GM21737 (cell line): ENCODE measurements at regions not wholly inside any gene's neighbourhood (a gene's known extent, or its start where the extent isn't known, plus 50 kb on each side); places are given as distances from the start of the nearest gene placed in this dataset.

Source experiments
- ATAC-seq: cut with Tn5 transposase; IDR thresholded peaks from one replicate; pipeline ENCODE4 v1.9.1; 2021; ENCODE audit warnings: mild to moderate bottlenecking, moderate library complexity; ENCODE audit not compliant: unreplicated experiment

- no peak for ATAC-seq
Observed at GRCh38 chr1:110765640-110766335, 91.0 kb upstream of the KCNA3 start.

- no peak for ATAC-seq
Observed at GRCh38 chr1:110763149-110763548, 88.4 kb upstream of the KCNA3 start.

GRCh38 chr1:110760321-110760720 is 85.6 kb upstream of the KCNA3 start:
- no peak for ATAC-seq

GRCh38 chr1:110756506-110756905 is 81.8 kb upstream of the KCNA3 start:
- ATAC-seq, result no peak

GRCh38 chr1:110752941-110753725 is 78.4 kb upstream of the KCNA3 start:
- no peak for ATAC-seq

GRCh38 chr1:110750562-110750961 is 75.8 kb upstream of the KCNA3 start:
- no peak for ATAC-seq

- no peak for ATAC-seq
Observed at GRCh38 chr1:110749960-110750359, 75.2 kb upstream of the KCNA3 start.

- no peak for ATAC-seq
Observed at GRCh38 chr1:110746644-110747259, 72.0 kb upstream of the KCNA3 start.

GRCh38 chr1:110743397-110743796 is 68.7 kb upstream of the KCNA3 start:
- no peak for ATAC-seq

GRCh38 chr1:110736900-110737605 is 62.3 kb upstream of the KCNA3 start:
- no peak for ATAC-seq

- no peak for ATAC-seq
Observed at GRCh38 chr1:110734133-110734680, 59.5 kb upstream of the KCNA3 start.

- ATAC-seq, result no peak
Observed at GRCh38 chr1:110731529-110731928, 56.8 kb upstream of the KCNA3 start.

GRCh38 chr1:110728388-110729001 is 53.8 kb upstream of the KCNA3 start:
- ATAC-seq, result no peak

- no peak for ATAC-seq
Observed at GRCh38 chr1:110727246-110727645, 52.5 kb upstream of the KCNA3 start.

GRCh38 chr1:110726755-110727154 is 52.0 kb upstream of the KCNA3 start:
- peak; percentile 82 for ATAC-seq
